ENCODE measurements at regions not wholly inside any gene's neighbourhood (a gene's known extent, or its start where the extent isn't known, plus 50 kb on each side); places are given as distances from the start of the nearest gene placed in this dataset.

- peak; percentile 17 for TF ChIP-seq CTCF (IDR thresholded peaks at IDR 0.05; ENCODE audit: low read depth, low read length, poor library complexity, severe bottlenecking)
- no peak for TF ChIP-seq EZH2phosphoT487 (IDR thresholded peaks at IDR 0.05; ENCODE audit: borderline replicate concordance, low read length)
Observed at GRCh38 chr14:43647302-43647701, 859.8 kb downstream of the FSCB start.
